Endothelial cell (in vitro differentiated cells): ENCODE measurements at regions not wholly inside any gene's neighbourhood (a gene's known extent, or its start where the extent isn't known, plus 50 kb on each side); places are given as distances from the start of the nearest gene placed in this dataset.

Source experiments
- DNase-seq: peaks from one replicate; pipeline ENCODE4 v3.0.0; 2021; ENCODE audit warnings: low spot score
- H3K27ac Mint-ChIP-seq: one replicate; pipeline ENCODE4 v1.8.0; 2021; ENCODE audit warnings: mixed read lengths, inconsistent platforms; ENCODE audit not compliant: unreplicated experiment
- H3K27me3 Mint-ChIP-seq: one replicate; pipeline ENCODE4 v1.8.0; 2021; ENCODE audit warnings: mild to moderate bottlenecking, moderate library complexity, mixed read lengths, inconsistent platforms; ENCODE audit not compliant: unreplicated experiment
- H3K36me3 Mint-ChIP-seq: one replicate; pipeline ENCODE4 v1.8.0; 2021; ENCODE audit warnings: mild to moderate bottlenecking, low read depth, mixed read lengths, inconsistent platforms; ENCODE audit not compliant: unreplicated experiment
- H3K4me1 Mint-ChIP-seq: one replicate; pipeline ENCODE4 v1.8.0; 2021; ENCODE audit warnings: mild to moderate bottlenecking, mixed read lengths, inconsistent platforms; ENCODE audit not compliant: unreplicated experiment
- H3K4me3 Mint-ChIP-seq: one replicate; pipeline ENCODE4 v1.8.0; 2021; ENCODE audit warnings: mild to moderate bottlenecking, mixed read lengths, inconsistent platforms; ENCODE audit not compliant: unreplicated experiment
- H3K9me3 Mint-ChIP-seq: one replicate; pipeline ENCODE4 v1.8.0; 2021; ENCODE audit warnings: mixed read lengths, inconsistent platforms; ENCODE audit not compliant: unreplicated experiment
- TF ChIP-seq, protein P1 (sequence below): fragments of 200-600 bp; sonication (generic); IDR thresholded peaks from one replicate; pipeline ENCODE4 v1.5.0; 2021; ENCODE audit warnings: antibody characterized with exemption; ENCODE audit not compliant: unreplicated experiment

DNA sequence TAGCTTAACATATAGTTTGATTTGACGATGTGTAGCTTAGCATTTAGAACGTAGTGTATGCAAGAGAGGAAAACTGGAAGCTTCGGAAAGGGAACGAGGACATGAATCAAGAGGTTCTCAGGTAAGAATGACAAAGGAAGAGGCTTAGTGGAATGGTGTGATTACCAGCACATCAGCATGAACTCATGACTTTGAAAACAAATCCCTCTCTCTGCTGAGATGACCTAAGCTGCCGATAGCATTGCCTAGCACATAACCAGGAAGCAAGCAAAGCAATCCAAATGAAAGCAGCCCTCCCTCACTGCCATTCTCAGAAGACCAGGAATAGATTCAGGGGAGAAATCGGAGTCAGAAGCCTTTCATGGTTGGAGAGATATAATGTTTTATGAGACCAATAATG lies 51.3 kb upstream of the CCL1 start:
- H3K4me1 Mint-ChIP-seq = peaks cover 3% of the 10 kb centered on the region
- H3K27me3 Mint-ChIP-seq = peaks cover 1% of the 10 kb centered on the region
- TF ChIP-seq, protein P1, sequence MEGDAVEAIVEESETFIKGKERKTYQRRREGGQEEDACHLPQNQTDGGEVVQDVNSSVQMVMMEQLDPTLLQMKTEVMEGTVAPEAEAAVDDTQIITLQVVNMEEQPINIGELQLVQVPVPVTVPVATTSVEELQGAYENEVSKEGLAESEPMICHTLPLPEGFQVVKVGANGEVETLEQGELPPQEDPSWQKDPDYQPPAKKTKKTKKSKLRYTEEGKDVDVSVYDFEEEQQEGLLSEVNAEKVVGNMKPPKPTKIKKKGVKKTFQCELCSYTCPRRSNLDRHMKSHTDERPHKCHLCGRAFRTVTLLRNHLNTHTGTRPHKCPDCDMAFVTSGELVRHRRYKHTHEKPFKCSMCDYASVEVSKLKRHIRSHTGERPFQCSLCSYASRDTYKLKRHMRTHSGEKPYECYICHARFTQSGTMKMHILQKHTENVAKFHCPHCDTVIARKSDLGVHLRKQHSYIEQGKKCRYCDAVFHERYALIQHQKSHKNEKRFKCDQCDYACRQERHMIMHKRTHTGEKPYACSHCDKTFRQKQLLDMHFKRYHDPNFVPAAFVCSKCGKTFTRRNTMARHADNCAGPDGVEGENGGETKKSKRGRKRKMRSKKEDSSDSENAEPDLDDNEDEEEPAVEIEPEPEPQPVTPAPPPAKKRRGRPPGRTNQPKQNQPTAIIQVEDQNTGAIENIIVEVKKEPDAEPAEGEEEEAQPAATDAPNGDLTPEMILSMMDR = no peak
- DNase-seq = no peak
- no peaks in the 10 kb centered on the region for H3K9me3 Mint-ChIP-seq
- H3K36me3 Mint-ChIP-seq = no peaks in the 10 kb centered on the region
- no peak overlapping the region for H3K4me3 Mint-ChIP-seq
- no peak overlapping the region for H3K27ac Mint-ChIP-seq

DNA sequence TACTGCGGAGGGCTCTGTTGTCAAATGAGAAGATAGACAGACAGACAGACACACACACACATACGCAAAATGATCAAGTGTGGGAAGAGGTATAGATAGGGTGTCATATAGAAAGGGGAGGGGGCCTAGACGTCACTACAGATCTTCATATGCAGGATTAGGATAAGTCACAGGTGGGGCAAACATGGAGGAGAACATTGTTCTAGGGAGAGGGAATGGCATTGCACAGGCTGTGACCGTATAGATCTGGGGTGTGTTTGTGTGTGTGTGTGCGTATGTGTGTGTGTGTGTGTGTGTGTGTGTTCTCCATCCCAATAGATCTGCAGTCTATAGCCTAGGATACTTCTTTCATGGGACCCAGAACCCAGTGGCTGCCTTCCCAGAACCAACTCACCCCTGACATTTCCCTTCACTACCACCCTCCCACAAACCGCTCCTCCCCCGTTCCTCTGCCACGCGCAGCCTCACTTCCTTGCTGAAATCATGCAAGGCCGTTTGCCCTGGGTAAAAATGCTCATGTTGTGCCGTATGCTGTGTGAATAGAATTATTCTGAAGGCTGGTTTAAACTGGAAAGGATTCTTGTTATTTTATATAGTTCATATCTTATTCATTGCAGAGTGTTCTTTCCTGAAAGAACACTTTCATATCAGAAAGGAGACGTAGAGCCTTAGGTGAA lies 50.5 kb upstream of the CCL1 start:
- H3K9me3 Mint-ChIP-seq = no peaks in the 10 kb centered on the region
- peaks cover 3% of the 10 kb centered on the region for H3K4me1 Mint-ChIP-seq
- H3K4me3 Mint-ChIP-seq = no peak overlapping the region
- DNase-seq = no peak
- peaks cover 3% of the 10 kb centered on the region for H3K27me3 Mint-ChIP-seq
- H3K36me3 Mint-ChIP-seq = no peaks in the 10 kb centered on the region
- H3K27ac Mint-ChIP-seq = no peak overlapping the region
- TF ChIP-seq, protein P1 = no peak

DNA sequence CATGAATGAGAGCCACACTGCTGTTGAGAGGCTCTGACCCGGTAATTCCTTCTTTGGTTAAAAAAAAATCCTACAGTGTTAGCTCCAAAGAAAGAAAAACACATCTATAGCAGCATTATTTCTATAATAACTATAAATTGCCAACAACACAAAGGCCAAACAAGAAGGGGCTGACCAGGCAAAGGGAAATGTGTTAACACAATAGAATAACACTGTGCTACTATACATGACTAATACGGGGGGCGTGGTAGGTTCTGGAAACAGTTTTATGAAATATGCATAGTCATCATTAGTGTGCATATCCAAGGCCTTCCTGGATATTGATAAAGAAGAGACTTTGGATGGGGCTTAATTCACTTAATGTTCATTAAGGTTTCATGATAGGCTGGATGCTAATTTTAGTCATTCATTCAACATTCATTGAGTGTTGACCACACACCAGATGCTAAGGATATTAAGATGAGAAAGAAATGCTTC lies 50.0 kb upstream of the CCL1 start:
- Mint-ChIP-seq H3K27me3 (peaks cover 3% of the 10 kb centered on the region), H3K36me3 (no peaks in the 10 kb centered on the region), H3K4me1 (peaks cover 3% of the 10 kb centered on the region)

More for the DNA sequence above, 50.0 kb upstream of the CCL1 start:
- Mint-ChIP-seq H3K4me3 (no peak overlapping the region), H3K9me3 (no peaks in the 10 kb centered on the region), H3K27ac (no peak overlapping the region)
- TF ChIP-seq, protein P1 = no peak
- DNase-seq = no peak
